ENCODE measurements at regions not wholly inside any gene's neighbourhood (a gene's known extent, or its start where the extent isn't known, plus 50 kb on each side); places are given as distances from the start of the nearest gene placed in this dataset.

DNA sequence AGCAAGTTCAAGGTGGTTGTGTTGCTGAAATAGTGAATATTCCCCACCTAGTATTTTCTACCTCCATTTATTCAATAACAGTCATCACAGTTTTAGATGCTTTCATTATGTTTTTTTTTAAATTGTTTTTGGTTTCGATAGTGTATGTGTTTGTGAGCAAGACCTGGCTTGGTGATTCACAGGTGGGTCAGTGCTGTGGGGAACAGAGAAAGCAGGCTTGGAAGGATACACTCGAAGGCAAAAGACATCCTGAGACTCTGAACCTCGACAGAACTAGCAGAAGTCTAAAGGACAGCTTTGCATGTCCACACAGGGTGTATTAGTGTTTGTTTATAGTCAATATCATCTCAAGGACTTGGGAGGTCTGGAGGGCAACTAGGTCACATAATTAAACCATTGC, 551.5 kb downstream of the RIT2 start:
- TF ChIP-seq TAF1 (IDR thresholded peaks at IDR 0.05; ENCODE audit: low read depth, low read length) = no peak
- TF ChIP-seq POLR2A (IDR thresholded peaks at IDR 0.05; ENCODE audit: low read depth, low read length) = no peak
- no peak for TF ChIP-seq POLR2AphosphoS5 (IDR thresholded peaks at IDR 0.05; ENCODE audit: low read depth, low read length)
- no peak for TF ChIP-seq SPI1 (IDR thresholded peaks at IDR 0.05; ENCODE audit: low read depth, low read length)
- TF ChIP-seq POU2F2 (IDR thresholded peaks at IDR 0.05; ENCODE audit: low read depth, low read length) = no peak
- no peak for TF ChIP-seq PAX5 (IDR thresholded peaks at IDR 0.05; ENCODE audit: insufficient read depth, low read length, severe bottlenecking)
